Superior temporal gyrus (tissue), 1 donor: ENCODE measurements at regions not wholly inside any gene's neighbourhood (a gene's known extent, or its start where the extent isn't known, plus 50 kb on each side); places are given as distances from the start of the nearest gene placed in this dataset.
"Not testable (repeated sequence)": the region's sequence is repeated elsewhere in the genome, so short reads cannot be mapped to it uniquely, and the experiment has no call there.

Experiments used
- DNase-seq: peaks from one replicate; pipeline ENCODE4 v3.0.0-alpha.2; 2016; ENCODE audit errors: extremely low spot score

- peak; percentile 35 for DNase-seq
Measured at GRCh38 chr18:40272630-40273231, 1682.3 kb upstream of the PIK3C3 start.

DNA sequence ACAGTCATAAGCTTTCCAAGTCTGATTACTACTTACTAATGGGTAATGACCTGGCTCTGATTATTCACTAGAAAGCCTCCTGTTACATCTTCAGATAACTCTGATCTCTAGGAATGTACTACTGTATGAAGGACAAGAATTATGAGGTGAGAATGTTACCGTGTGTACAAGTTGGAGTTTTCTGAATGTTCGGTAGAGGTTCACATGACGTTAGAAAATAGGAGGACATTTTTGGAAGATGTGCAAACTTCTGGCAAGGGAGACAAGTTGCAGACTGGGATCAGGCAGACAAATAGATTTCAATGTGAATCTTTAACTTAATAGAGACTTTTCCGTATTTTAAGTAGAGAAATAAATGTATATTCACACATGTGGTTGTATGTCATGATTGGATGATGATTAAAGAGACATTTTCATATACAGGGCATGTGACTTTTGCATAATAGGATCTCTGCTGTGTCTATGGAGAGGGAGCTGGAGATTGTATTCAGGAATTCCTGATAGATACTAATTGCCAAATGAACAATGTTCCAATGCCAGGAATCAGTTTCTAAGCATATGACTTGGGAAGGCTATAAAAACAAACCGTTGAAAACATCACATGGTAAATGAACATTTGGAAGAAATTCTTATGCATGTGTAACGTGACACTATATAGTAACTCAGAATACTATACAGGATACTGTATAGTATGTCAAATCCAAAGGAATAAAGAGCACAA, 1695.8 kb upstream of the PIK3C3 start:
- DNase-seq: no peak

DNA sequence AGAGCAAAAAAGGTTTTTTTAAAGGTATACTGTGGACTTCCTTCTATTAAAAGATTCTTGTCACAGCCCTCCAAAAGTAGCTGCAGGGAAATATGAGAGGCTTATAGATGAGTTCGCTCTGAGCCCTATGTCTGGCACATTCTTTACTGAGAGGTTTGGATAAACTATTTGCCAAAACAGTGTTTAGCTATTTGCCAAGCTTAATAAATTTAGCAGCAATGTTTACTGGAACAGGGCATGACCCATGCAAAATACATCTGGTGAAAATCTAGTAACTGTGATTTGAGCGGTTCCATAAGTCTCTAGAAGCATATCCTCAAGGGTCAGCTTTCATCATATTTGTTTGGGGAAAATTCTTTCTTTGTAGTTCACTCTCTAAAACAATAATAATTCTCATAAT, 1696.7 kb upstream of the PIK3C3 start:
- no peak for DNase-seq

DNA sequence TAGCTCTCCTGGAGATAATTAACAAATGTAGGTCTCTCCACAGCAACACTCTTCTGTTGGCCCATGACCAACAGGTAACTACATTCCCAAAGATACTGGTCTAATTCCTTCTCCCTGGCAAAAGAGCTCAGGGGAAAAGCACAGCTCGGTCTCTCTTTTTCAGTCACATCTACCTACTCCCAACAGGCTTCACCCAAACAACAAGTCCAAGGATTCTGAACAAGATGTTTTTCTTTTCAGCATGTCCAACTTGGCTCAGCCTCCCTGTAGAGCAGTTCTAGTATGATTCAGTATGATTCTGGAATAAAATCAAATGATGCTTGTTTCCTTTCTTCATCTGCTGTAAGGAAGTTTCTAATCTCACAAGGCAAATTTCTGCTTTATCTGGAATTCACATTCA, 1704.8 kb upstream of the PIK3C3 start:
- peak; percentile 55 for DNase-seq

DNA sequence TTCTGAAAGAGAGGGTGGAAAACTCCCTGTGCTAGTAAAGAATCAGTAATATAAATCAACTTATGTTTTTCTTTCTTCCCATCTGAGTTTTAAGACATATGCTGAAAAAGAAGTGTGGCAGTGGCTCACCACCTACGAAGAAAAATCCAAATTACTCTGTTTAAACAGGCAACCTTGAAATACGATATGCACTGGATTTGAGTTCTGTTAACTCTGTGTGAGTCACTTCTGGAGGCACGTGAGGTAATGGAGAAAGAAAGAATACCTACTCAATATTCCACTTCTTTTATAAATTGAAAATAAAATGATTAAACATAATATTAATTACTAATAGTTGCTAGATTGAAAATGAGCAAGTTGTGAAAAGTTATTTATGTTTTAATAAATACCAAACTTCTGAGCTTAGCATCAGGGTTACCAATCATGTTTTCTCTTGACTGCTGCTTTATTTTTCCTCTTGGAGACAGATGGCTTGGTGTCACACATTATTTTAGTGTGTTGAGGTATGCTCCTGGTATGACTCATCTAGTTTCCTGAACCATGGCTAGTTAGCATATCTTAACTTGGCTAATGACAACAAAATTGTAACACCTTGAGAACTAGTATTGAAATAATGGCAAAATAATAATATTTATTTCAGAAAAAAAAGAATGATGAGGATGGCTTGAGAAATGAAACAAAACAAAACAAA, 1705.5 kb upstream of the PIK3C3 start:
- peak; percentile 44 for DNase-seq

DNA sequence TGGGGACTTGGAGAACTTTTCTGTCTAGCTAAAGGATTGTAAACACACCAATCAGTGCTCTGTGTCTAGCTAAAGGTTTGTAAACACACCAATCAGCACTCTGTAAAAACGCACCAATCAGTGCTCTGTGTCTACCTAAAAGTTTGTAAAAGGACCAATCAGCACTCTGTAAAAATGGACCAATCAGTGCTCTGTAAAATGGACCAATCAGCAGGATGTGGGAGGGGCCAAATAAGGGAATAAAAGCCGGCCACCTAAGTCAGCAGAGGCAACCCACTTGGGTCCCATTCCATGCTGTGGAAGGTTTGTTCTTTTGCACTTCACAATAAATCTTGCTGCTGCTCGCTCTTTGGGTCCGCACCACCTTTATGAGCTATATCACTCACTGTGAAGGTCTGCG, 1709.4 kb upstream of the PIK3C3 start:
- DNase-seq: not testable (repeated sequence)

- DNase-seq: no peak
Measured at GRCh38 chr18:40243607-40244006, 1711.4 kb upstream of the PIK3C3 start.

DNA sequence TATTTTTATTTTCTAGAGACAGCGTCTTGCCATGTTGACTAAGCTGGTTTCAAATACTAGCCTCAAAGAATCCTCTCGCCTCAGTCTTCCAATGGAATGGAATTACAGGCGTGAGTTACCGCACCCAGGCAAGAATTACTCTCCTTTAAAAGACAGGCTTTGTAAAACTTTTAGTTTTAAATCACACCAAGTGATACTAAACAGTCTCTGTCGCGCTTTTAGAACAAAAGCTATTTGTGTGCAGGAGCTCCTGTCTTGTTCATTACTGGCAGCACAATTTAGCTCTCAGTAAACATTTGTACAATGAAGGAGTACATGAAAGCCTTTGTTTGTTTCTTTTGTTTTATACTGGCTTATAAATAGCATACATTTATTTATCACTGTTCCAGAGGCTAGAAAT, 1719.2 kb upstream of the PIK3C3 start:
- DNase-seq: peak; percentile 51

GRCh38 chr18:40235323-40235722, 1719.7 kb upstream of the PIK3C3 start:
- DNase-seq: no peak

- no peak for DNase-seq
Measured at GRCh38 chr18:40233931-40234616, 1721.0 kb upstream of the PIK3C3 start.

GRCh38 chr18:40222776-40223175, 1732.3 kb upstream of the PIK3C3 start:
- no peak for DNase-seq

DNA sequence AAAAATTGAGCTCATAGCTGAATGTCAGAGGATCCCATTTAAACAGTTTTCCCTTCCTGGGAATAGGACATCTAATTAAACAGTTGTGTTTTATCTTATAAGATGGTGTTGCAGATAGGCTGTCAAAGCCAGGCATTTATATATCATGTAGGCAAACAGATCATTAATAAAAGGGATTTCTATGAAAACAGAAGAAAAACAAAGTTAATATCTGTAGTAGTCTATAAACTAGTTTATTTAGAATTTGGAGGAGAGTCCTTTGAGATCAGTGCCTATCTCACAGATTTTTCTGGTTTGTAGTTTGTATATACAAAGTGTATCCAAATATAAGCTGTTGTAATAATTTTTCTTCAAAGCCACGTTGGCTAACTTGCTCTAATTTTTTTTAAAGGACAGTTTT, 1738.2 kb upstream of the PIK3C3 start:
- DNase-seq: no peak

DNA sequence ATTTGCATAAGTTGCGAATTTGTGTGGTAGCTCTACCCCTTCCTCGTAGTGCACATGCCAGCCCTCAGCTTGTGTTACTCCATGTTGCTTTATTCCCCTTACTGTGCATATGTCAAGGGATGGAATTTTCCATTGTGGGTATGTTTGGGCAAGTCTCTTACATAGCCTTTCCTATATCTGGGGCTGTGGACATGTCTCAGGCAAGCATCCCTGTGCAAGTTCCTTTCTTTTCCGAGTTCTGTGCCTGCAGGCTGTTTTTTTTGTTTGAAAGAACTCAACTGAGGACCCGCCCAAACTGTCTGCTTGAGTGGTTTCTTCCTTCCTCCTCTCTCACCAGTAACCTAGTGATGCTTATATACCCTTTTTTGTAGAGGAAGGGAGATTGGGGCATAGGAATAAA, 1739.1 kb upstream of the PIK3C3 start:
- DNase-seq: no peak

DNA sequence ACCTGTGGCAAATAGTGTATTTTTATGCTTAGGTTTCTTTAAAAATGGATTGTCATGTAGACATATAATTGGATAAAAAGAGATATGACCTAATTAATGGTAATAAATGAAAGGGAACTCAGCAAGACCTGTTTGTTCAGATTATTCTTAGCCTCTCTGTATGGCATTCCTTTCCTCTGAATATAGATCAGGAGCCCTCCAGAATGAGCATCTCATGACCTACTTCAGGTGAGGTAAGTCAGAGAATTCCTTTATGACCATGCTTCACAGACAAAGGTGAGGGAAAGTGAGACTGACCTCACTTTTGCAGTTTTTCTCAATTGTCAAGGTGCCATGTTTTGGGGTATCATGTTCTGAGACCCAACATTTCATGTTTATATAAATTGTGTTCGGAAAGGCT, 1744.3 kb upstream of the PIK3C3 start:
- no peak for DNase-seq

GRCh38 chr18:40208958-40209357, 1746.1 kb upstream of the PIK3C3 start:
- no peak for DNase-seq

DNA sequence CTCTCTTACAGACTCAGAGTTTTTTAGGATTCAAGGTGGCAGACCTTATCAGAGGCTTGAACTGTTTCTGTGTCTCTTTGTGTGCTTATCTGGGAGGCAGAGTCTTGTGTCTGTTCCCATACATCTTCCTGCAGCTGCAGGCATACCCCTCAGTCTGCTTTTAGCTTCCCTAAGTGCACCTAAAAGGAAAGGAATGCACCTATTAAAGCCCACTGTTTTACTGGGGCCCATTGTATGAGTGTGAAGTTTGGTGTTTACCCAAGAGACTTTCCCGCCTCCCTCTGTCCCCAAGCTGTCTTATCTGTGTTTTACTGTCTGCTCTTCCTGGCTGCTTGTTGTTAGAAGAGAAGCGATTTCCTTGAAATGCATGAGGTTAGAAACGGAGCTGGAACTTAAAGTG, 1757.3 kb upstream of the PIK3C3 start:
- DNase-seq: no peak

DNA sequence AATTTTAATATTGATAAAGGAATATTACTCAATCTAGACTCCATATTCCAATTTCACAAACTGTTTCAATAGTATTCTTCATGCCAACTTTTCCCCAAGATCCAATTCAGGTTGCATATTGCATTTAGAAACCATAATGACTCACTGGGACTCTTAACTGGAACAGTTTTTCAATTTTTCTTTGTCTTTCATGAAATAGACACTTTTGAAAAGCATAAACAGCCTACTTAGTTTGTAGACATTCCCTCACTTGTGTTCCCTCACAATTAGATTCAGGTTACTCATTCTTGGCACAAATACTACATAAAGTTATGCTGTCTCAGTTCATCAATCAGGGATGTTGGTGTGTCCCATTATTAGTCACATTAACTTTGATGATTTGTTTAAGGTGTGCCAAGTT, 1768.4 kb upstream of the PIK3C3 start:
- no peak for DNase-seq

GRCh38 chr18:40179729-40180461, 1775.1 kb upstream of the PIK3C3 start:
- no peak for DNase-seq

GRCh38 chr18:40168026-40168425, 1787.0 kb upstream of the PIK3C3 start:
- DNase-seq: no peak

- no peak for DNase-seq
Measured at GRCh38 chr18:40163254-40163653, 1791.8 kb upstream of the PIK3C3 start.

- DNase-seq: no peak
Measured at GRCh38 chr18:40160361-40160760, 1794.7 kb upstream of the PIK3C3 start.
